ENCODE measurements at regions not wholly inside any gene's neighbourhood (a gene's known extent, or its start where the extent isn't known, plus 50 kb on each side); places are given as distances from the start of the nearest gene placed in this dataset.
"Not testable (repeated sequence)": the region's sequence is repeated elsewhere in the genome, so short reads cannot be mapped to it uniquely, and the experiment has no call there.

GRCh38 chr10:31683682-31684081 is 244.9 kb downstream of the ARHGAP12 start:
- DNase-seq (ENCODE audit: low read depth) = no peak

GRCh38 chr10:31679936-31680335 is 248.7 kb downstream of the ARHGAP12 start:
- DNase-seq (ENCODE audit: low read depth) = no peak

- DNase-seq (ENCODE audit: low read depth) = no peak
These were observed 249.8 kb downstream of the ARHGAP12 start for GRCh38 chr10:31678575-31679516.

- no peak for DNase-seq (ENCODE audit: low read depth)
These were observed 250.5 kb downstream of the ARHGAP12 start for GRCh38 chr10:31678139-31678536.

- no peak for DNase-seq (ENCODE audit: low read depth)
These were observed 251.2 kb downstream of the ARHGAP12 start for GRCh38 chr10:31677195-31678138.

- no peak for DNase-seq (ENCODE audit: low read depth)
These were observed 252.9 kb downstream of the ARHGAP12 start for GRCh38 chr10:31675726-31676125.

- DNase-seq (ENCODE audit: low read depth) = no peak
These were observed 259.3 kb downstream of the ARHGAP12 start for GRCh38 chr10:31669357-31669756.

GRCh38 chr10:31668326-31668725 is 260.3 kb downstream of the ARHGAP12 start:
- DNase-seq (ENCODE audit: low read depth) = no peak

- DNase-seq (ENCODE audit: low read depth) = not testable (repeated sequence)
These were observed 262.8 kb downstream of the ARHGAP12 start for GRCh38 chr10:31665764-31666279.

GRCh38 chr10:31664803-31665202 is 263.8 kb downstream of the ARHGAP12 start:
- DNase-seq (ENCODE audit: low read depth) = no peak

- DNase-seq (ENCODE audit: low read depth) = not testable (repeated sequence)
These were observed 264.6 kb downstream of the ARHGAP12 start for GRCh38 chr10:31664071-31664470.

GRCh38 chr10:31660300-31660699 is 268.3 kb downstream of the ARHGAP12 start:
- DNase-seq (ENCODE audit: low read depth) = no peak

GRCh38 chr10:31659665-31660064 is 269.0 kb downstream of the ARHGAP12 start:
- no peak for DNase-seq (ENCODE audit: low read depth)

GRCh38 chr10:31657434-31657872 is 271.2 kb downstream of the ARHGAP12 start:
- no peak for DNase-seq (ENCODE audit: low read depth)

- no peak for DNase-seq (ENCODE audit: low read depth)
These were observed 271.7 kb downstream of the ARHGAP12 start for GRCh38 chr10:31656851-31657433.

GRCh38 chr10:31652038-31652437 is 276.6 kb downstream of the ARHGAP12 start:
- no peak for DNase-seq (ENCODE audit: low read depth)

- DNase-seq (ENCODE audit: low read depth) = peak; percentile 69
These were observed 278.6 kb downstream of the ARHGAP12 start for GRCh38 chr10:31650010-31650409.

GRCh38 chr10:31648966-31649365 is 279.7 kb downstream of the ARHGAP12 start:
- no peak for DNase-seq (ENCODE audit: low read depth)

GRCh38 chr10:31647861-31648260 is 280.8 kb downstream of the ARHGAP12 start:
- no peak for DNase-seq (ENCODE audit: low read depth)

- DNase-seq (ENCODE audit: low read depth) = no peak
These were observed 282.1 kb downstream of the ARHGAP12 start for GRCh38 chr10:31646519-31646918.

GRCh38 chr10:31645786-31646185 is 282.8 kb downstream of the ARHGAP12 start:
- no peak for DNase-seq (ENCODE audit: low read depth)

Data from GM04503 (cell line).